ENCODE measurements at regions not wholly inside any gene's neighbourhood (a gene's known extent, or its start where the extent isn't known, plus 50 kb on each side); places are given as distances from the start of the nearest gene placed in this dataset.
"Not testable (repeated sequence)": the region's sequence is repeated elsewhere in the genome, so short reads cannot be mapped to it uniquely, and the experiment has no call there.

DNA sequence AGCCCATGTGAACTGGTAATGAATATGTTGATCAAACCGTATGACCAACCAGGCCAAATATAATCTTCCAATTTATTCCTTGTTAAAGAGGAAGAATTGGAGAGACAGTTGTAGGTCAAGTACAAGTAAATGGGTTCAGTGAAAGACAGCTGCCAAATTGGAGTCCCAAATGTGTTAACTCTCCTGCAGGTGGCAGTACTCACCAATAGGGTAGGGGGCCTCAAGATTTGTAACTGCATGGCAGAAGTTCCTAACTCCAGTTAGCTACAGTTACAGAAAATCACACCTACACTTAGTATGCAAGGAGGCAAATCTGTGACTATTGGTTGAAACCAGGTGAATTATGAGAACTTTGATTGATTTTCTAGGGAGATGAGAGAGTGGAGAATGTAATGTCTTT is 278.0 kb downstream of the ZBBX start:
- DNase-seq = no peak

DNA sequence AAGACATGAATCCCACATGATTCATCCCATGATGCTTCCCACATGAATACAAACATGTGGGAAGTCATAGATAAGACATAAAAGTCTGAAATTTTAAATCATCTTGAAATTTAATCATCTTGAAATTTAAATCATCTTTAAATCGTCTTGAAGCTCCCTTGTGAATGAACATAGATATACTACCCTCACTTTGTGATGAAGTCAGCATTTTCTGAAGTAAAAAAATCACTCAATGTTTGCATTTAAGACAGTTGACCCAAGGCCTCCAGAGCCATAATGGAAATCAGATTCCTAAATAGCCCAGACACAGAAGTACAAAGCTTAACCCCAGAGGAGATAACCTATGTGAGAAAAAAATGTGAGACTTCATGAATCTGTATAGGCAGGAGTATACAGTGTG is 279.4 kb downstream of the ZBBX start:
- DNase-seq = no peak

DNA sequence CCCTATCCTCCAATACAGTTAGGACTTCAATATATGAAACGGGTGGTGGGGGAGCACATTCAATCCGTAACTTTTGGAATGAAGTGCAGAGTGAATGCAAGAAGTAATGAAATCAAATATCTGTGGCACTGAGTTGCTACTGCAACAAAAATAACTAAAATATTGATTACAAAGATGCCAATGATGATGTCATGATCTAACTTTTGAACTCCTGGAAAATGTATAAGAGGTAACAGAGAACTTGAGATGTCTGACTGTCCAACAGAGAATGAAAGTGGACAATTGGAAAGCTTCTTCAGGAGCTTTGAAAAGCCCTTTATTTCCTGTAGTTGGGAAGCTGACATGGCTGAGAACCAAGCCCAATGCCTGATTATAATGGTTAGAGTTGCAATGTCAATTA is 279.9 kb downstream of the ZBBX start:
- no peak for DNase-seq

DNA sequence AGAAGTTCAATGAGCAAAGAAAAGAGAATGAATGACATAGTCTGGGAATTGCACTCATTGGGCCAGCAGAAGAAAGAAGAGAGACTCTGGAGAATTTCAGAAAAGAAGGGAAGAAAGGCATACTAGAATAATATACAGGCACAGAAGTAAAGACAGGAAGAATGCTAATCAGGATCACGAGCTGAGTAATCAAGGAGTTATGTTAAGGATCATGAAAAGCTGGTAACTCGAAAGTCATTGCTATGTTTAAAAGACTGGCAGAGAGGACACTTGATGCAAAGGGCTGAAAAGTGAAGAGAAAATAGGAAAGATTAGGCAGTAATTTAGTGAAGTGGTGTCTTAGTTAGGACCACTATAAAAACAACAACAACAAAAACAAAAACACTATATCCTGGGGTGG is 284.1 kb downstream of the ZBBX start:
- DNase-seq = no peak

DNA sequence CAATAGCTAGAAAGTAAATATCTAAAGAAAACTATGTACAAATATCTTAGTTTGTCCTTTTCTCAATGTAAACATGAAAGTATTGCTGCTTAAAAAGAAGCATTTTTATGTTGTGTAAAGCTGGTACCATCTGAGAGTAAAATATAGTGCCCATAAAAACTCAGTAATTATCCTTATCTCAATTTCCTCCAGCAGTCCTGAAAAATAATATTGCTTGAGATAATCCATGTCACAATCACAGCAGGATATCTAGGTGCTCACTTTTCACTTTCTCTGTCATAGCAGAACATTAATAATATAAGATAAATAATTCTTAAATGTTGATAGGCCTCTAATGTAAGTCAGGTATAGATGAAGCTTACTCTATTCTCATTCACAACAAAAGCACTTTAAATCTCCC is 285.5 kb downstream of the ZBBX start:
- no peak for DNase-seq

DNA sequence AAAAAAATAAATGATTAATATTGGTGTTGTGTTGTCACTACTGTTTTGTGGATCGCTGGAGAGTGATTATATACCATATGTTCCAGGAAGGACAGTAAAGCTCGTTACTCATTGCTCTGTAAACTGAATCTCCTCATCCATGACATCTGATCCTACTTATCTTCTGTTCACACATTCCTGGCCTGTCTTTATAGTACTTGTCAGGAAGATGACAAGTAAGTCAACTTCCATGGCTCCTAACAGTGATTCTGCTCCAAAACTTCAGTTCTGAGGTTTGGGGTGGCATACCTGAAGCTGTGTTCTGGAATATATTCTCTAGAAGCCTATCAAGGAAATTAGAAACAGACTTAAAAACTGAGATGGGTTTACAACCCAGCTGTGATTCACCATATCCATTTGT is 288.9 kb downstream of the ZBBX start:
- DNase-seq = no peak

DNA sequence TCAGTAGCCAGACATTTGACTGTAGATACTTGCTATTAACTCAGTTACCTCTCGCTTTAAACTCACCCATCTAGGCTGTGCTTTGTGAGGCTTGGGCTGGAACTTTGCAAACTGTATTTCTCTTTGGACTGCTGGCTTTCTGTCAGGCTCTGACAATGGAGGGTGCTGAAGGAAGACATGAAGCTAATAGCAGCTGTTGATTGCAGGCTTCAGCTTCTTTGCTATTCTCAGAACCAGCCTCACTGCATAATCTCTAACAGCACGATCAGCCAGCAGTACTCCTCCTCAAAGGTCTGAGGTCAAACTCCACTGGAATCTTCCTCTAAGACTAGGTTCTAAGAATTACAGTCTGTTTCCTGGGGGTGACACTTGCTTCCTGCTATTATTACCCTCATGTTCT is 295.6 kb downstream of the ZBBX start:
- peak; percentile 12 for DNase-seq

DNA sequence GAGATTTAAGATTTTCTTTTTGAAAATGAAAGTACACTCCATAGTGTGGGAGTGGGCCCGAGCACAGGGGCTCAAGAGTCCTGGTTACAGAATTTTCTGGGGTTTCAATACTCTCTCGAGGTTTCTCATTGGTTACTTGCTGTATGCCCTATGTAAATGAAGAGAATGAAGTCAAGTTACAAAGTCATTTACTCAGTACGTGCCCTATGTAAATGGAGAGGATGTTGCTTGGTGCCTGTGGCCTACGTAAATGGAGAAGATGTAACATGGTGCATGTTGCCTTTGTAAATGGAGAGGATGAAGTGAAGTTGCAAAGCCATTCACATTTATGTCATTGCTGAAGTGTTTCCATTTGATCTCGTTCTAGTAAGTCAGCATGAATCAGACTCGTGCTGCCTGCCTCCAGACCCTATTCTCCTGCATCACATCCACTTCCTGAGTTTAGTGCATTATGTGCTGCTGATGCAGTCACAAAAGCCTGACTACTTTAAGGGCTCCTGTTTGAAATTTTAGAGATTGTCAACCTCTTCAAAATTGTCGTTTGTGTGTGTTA is 302.0 kb downstream of the ZBBX start:
- no peak for DNase-seq

DNA sequence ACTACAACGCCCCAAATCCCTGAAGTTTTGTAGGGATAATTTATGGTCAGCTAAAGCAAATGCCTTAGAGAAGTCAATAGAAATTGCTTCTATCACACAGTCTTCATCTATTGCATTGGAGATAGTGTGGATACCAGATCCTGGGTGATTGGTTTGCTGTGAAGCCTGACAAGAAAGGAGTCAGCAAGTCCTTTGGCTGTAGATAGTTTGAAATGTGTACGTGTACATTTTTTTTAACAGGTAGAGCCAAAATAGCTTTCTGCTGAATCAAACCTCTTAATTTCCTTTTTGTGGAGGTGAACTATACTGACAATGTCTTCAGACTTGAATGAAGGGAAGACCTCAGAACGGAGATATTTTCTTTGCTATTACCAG is 312.3 kb downstream of the ZBBX start:
- no peak for DNase-seq

DNA sequence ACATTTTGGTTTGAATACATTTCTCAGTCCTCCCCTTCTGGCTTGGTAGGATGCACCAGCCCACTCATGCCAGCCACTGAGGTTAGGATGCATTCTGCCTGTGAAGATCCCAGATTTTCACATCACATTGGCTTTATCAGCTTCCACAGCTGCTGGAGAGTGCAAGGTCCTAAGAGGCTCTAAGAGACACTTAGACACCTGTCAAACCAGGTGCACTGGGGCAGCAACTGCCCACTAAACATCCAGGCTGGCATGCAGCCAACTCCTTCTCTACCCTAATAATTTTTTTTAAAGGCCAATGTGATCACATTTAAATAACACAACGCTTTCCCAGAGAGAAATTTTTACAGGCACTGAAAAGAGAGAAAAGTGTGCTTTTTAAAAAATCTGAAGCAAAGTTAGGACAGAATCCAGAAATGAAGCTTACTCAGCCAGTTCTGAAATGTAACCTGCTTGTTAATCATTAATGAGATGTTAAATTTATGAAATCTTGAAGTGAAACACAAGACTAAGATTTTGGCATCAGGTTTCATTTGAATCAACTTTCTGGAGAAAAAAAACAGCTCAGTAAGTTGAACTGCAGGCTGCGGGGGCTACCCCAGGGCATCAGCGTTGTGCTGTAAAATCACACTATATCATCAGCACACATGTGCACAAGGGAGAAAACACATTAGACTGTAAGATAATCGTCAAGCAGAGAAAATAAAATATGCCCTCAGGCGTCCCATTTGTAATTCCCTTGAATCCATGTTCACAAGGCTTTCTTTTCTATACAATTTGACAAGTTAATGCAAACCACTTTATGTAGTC is 312.9 kb downstream of the ZBBX start:
- DNase-seq = peak; percentile 24

DNA sequence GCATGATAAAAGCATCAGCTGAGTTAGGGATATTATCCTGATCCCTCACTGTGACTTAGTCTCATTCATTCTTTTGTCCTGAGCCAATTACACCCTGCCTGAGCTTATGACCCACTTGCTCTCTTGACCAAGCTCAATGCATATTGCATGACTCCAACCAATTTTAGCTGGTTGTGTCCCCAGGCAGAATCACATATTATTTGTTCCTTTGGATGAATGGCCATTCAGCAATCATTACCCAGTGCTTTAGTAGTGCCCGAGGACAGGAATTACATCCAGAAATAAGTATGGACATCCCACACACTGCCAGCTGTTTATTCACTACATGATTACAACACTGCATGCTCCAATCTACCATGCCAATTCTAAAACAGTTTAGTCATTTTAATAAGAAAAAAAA is 322.5 kb downstream of the ZBBX start:
- peak; percentile 27 for DNase-seq

DNA sequence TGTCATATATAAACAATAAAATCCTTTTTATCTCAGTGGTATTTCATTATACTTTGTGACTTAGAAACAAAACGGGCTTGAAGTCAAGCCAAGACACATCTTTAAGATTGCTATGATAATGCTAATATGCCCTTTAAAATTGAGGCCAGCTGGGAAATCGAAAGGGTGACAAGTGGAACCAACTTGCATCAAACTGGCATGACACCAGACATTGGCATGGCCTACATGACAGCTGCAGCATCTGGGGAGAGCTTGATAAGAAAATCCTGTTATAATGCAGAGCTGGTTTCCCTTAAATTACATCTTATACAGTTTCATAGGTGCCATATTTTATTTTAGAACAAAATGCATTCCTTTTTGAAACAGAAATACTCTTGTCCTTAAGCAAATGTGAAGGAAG is 325.2 kb downstream of the ZBBX start:
- DNase-seq = no peak

DNA sequence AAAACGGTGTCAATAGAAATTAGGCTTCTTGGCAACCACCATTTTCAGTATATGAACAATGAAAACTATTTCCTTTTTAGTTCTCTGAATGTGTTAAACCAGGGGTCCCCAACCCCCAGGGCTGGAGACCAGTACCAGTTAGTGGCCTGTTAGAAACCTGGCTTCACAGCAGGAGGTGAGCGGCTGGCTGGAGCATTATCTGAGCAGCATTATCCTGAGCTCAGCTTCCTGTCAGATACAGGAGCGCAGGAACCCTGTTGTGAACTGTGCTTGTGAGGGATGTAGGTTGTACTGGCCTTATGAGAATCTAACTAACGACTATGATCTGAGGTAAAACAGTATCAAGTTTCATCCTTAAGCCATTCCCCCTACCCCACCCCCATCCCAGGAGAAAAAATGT is 328.7 kb downstream of the ZBBX start:
- no peak for DNase-seq

DNA sequence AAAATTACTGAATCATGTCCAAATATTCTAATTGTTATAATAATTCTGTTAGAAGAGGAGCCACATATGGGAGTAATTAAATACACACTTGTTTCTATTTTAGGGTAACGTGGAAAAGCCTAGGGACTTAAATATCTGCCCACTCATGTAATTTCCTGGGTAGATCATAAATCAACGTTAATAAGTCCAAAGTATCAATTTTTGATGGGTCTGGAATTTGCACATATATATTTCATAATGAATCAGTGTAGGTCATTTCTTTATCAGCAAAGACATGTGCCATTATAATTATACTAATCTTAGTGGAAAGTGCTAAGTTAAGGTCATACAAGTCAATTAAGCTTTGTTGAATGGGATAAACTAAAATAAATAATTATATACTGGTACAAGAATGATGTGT is 346.2 kb downstream of the ZBBX start:
- no peak for DNase-seq

DNA sequence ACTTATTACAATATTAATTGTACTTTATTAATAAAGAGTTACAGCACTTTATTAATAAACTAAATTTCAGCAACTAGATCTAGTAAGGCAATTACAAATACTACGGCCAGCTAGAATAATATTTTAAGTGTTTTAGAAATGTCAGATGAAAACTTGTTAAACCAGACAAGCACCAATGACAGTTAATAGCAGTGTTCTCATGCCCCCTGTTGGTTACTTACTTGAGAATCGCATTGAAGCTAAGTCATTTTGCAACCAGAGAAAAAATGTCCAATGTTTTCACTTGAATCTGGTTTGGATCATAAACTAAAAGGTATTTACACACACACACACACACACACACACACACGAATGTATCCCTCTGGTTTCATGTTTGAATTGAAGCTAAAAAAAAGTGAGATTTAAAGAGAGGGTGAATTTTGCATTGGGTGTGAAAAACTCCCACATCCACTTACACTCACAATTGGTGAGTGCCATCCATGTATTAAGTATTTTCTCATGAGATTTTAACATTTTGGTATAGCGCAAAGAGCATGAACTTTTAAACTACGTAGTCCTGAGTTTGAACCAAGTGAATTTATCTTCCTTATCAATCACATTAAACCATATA is 347.7 kb downstream of the ZBBX start:
- DNase-seq = peak; percentile 61

DNA sequence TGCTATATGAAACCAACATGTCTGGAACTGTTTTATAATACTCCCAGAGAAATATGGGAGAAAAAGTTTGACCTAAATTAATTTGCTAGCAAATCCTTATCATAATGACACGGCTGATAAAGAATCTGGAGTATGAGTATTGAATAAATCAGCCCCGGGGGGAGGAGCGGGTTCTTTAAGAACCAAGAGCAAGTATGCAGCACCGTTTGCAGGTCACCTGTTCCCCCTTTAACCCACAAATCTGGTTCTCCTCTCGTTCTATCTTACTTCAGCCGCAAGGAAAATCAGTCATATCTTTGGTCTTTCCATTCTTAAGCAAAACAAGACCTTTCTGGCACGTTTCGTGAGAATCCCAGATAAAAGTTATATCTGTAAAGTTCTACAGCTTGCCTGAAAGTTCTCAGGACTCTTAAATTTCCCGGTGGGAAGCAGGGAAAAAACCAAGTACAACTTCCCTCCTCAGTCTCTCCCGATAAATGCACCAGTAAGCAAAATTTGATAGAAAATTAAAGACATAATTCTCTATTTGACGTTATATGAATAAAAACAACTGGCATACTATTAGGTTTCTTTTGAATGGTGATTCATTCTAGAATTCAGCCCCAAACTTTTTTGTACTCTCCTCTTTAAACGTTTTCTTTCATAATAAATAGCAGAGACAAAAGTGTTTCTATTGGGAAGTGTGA is 348.6 kb downstream of the ZBBX start:
- no peak for DNase-seq

DNA sequence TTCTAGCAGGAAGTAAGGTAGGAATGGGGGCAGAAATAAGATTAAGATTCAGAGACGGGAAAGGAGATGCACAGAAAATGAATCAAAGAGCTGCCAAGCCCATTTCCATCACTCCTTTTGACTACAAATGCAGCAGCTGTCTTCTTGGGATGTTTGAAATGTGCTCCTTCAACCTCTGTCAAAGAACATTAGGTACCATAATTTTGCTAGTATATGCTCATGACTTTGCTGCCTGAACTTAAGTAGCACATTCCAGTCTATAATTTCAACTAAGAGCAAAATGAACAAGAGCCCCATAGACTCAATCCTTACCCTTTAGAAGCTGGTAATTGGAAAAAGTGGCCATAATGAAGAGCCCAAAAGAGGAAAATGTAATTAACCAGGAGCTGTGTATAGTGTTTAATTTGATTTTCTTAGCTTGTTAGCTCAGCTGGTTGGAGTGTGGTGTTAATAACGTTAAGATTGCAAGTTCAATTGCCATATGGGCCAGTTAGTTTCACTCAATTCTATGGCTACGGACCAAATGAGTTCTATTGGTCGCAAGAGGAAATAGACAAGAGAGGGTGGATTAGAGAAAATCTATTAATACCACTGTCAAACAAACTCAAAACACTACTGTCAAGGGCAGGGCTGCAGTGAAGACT is 349.9 kb downstream of the ZBBX start:
- DNase-seq = no peak

DNA sequence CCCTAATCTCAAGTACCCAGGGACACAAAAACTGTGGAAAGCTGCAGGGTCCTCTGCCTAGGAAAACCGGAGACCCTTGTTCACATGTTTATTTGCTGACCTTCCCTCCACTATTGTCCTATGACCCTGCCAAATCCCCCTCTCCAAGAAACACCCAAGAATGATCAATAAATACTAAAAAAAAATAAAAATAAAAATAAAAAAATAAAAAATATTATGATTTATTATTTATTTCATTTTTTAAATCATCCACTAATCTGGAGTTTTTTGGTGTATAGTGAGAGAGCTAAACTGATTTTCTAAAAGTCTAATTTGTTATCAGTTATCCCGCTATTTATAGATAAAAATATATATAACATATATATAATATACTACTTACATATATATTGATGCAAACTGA is 360.6 kb downstream of the ZBBX start:
- DNase-seq = not testable (repeated sequence)

DNA sequence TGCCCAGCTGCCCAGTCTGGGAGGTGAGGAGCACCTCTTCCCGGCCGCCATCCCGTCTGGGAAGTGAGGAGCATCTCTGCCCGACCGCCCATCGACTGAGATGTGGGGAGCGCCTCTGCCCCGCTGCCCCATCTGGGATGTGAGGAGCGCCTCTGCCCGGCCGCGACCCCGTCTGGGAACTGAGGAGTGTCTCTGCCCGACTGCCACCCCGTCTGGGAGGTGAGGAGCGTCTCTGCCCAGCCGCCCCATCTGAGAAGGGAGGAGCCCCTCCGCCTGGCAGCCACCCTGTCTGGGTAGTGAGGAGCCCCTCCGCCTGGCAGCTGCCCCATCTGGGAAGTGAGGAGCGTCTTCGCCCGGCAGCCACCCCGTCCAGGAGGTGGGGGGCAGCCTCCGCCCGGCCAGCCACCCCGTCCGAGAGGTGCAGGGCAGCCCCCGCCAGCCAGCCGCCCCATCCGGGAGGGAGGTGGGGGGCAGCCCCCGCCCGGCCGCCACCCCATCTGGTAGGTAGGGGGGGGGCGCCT is 361.4 kb downstream of the ZBBX start:
- DNase-seq = not testable (repeated sequence)

DNA sequence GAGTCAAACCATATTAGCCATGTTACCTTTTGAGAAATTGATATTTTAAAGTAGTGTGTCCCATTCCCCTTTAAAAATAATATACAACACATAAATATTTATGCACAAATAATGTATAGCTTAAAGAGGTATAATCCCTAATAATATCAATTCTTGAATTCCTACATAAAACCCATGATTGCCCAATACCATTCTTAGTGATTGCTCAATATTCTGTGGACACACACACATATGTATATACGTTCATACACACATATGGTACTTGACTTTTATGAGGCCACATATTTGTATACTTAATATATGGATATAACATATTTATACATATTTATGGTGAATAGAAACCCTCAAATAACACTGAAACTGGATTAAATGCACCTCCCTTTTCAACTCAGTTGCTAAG is 367.4 kb downstream of the ZBBX start:
- DNase-seq = no peak

DNA sequence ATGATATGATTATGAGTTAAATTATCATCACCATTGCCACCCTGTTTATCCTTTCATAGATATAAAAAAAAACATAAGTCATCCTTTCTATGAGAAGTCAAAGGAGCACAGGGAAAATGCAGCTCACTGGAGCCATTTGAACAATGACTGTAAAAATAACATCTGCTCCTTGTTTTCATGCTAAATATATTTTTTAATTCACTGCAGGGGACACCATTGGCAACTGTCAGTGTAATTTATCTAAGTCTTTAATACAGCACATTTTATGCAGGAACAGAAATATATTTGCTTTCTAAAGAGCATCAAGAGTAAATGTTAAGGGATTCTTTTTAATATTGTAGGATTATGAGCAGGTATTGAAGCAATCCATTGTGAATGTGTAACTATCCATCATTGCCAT is 371.3 kb downstream of the ZBBX start:
- DNase-seq = no peak

DNA sequence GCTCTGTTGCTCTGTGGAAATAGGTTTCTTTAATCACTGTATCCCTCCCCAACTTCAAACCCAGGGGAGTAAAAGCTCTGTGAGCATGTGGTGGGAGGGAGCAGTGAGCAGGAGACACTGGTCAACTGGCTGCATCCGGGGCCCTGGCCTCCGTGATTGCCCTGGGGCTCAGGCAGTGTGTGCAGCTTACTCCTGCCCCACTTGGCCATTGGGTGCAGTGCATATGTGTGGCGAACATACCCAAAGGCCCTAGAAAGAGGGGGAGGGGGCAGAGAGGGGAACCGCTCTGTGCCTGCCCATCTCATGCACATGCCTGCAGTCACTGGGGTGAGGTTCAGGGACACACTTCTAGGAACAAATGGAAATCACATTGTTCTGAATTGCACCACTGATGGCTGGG is 378.7 kb downstream of the ZBBX start:
- no peak for DNase-seq
